GDM1 (cell line): ENCODE measurements at regions not wholly inside any gene's neighbourhood (a gene's known extent, or its start where the extent isn't known, plus 50 kb on each side); places are given as distances from the start of the nearest gene placed in this dataset.
"Not testable (repeated sequence)": the region's sequence is repeated elsewhere in the genome, so short reads cannot be mapped to it uniquely, and the experiment has no call there.

Experiments
- DNase-seq: peaks from one replicate; lab custom pipeline; 2025; lab: John Stamatoyannopoulos, UW

- not testable (repeated sequence) for DNase-seq
Observed at GRCh38 chr1:206312274-206312665, 108.9 kb downstream of the SRGAP2 start.

- not testable (repeated sequence) for DNase-seq
Observed at GRCh38 chr1:206314951-206315636, 111.8 kb downstream of the SRGAP2 start.

- not testable (repeated sequence) for DNase-seq
Observed at GRCh38 chr1:206316901-206317300, 113.6 kb downstream of the SRGAP2 start.

GRCh38 chr1:206317878-206318514 is 114.7 kb downstream of the SRGAP2 start:
- DNase-seq, result not testable (repeated sequence)

- DNase-seq, result not testable (repeated sequence)
Observed at GRCh38 chr1:206320227-206320626, 116.9 kb downstream of the SRGAP2 start.

GRCh38 chr1:206326159-206326939 is 123.0 kb downstream of the SRGAP2 start:
- DNase-seq, result not testable (repeated sequence)

GRCh38 chr1:206331597-206331996 is 128.3 kb downstream of the SRGAP2 start:
- not testable (repeated sequence) for DNase-seq

- DNase-seq, result not testable (repeated sequence)
Observed at GRCh38 chr1:206333316-206333715, 130.0 kb downstream of the SRGAP2 start.

- not testable (repeated sequence) for DNase-seq
Observed at GRCh38 chr1:206333897-206334296, 130.6 kb downstream of the SRGAP2 start.

GRCh38 chr1:206334481-206334880 is 131.1 kb downstream of the SRGAP2 start:
- not testable (repeated sequence) for DNase-seq

GRCh38 chr1:206335162-206335561 is 131.8 kb downstream of the SRGAP2 start:
- not testable (repeated sequence) for DNase-seq

GRCh38 chr1:206335875-206336846 is 132.8 kb downstream of the SRGAP2 start:
- not testable (repeated sequence) for DNase-seq

- DNase-seq, result not testable (repeated sequence)
Observed at GRCh38 chr1:206337024-206337423, 133.3 kb upstream of the IKBKE start.

GRCh38 chr1:206350493-206351275 is 119.6 kb upstream of the IKBKE start:
- DNase-seq, result not testable (repeated sequence)

- not testable (repeated sequence) for DNase-seq
Observed at GRCh38 chr1:206351276-206352052, 118.8 kb upstream of the IKBKE start.

GRCh38 chr1:206356310-206356709 is 114.0 kb upstream of the IKBKE start:
- not testable (repeated sequence) for DNase-seq

GRCh38 chr1:206357962-206358361 is 112.3 kb upstream of the IKBKE start:
- DNase-seq, result not testable (repeated sequence)

- not testable (repeated sequence) for DNase-seq
Observed at GRCh38 chr1:206358771-206359170, 111.5 kb upstream of the IKBKE start.

GRCh38 chr1:206359377-206359776 is 110.9 kb upstream of the IKBKE start:
- DNase-seq, result not testable (repeated sequence)
